GM03348 (cell line): ENCODE measurements at regions not wholly inside any gene's neighbourhood (a gene's known extent, or its start where the extent isn't known, plus 50 kb on each side); places are given as distances from the start of the nearest gene placed in this dataset.

Source experiments
- DNase-seq: peaks from one replicate; pipeline ENCODE4 v3.0.0; 2012; ENCODE audit warnings: low spot score

GRCh38 chrX:67780694-67781109 lies 236.9 kb downstream of the AR start:
- DNase-seq, result peak; percentile 68

GRCh38 chrX:67781132-67781531 lies 237.3 kb downstream of the AR start:
- peak; percentile 15 for DNase-seq

- DNase-seq, result no peak
Observed at GRCh38 chrX:67784712-67785111, 240.9 kb downstream of the AR start.

- DNase-seq, result peak; percentile 2
Observed at GRCh38 chrX:67787196-67787595, 243.4 kb downstream of the AR start.

GRCh38 chrX:67789536-67789935 lies 245.7 kb downstream of the AR start:
- DNase-seq, result no peak
